Panc1 (cell line): ENCODE measurements at regions not wholly inside any gene's neighbourhood (a gene's known extent, or its start where the extent isn't known, plus 50 kb on each side); places are given as distances from the start of the nearest gene placed in this dataset.

Experiments used
- ATAC-seq: fragments of 200-7000 bp; cut with Tn5 transposase; 2 replicates; pipeline ENCODE4 v1.9.1; 2020; ENCODE audit warnings: mild to moderate bottlenecking, moderate library complexity
- BruUV-seq: library from RNA; stranded (reverse); fragments of 400-500 nt; replicated peaks from 2 replicates; lab custom pipeline; 2021; lab: Mats Ljungman, UMichigan
- CTCF ChIA-PET: fragments of 300-600 bp; sonication (Branson Sonifier 250); formaldehyde crosslinking; loops from one replicate; lab custom pipeline; 2022; ENCODE audit warnings: antibody characterized with exemption; lab: Charles Lee
- POLR2A ChIA-PET: fragments of 300-600 bp; sonication (Branson Sonifier 250); formaldehyde crosslinking; loops from one replicate; lab custom pipeline; 2022; ENCODE audit warnings: antibody characterized with exemption; lab: Charles Lee
- DNase-seq: peaks from one replicate; pipeline ENCODE4 v3.0.0-alpha.2; 2010; ENCODE audit warnings: low read depth, low spot score
- H3K27ac ChIP-seq: 2 replicates; pipeline ENCODE4 v1.5.1; 2011; ENCODE audit warnings: mild to moderate bottlenecking, low read length, inconsistent platforms
- H3K27me3 ChIP-seq: fragments of 200-500 bp; sonication (Bioruptor generic); 2 replicates; pipeline ENCODE4 v1.6.0; 2014; ENCODE audit warnings: low read length, inconsistent platforms; ENCODE audit not compliant: control insufficient read depth, insufficient read depth
- H3K36me3 ChIP-seq: fragments of 200-500 bp; sonication (Bioruptor generic); 2 replicates; pipeline ENCODE4 v1.5.1; 2014; ENCODE audit warnings: inconsistent platforms, mild to moderate bottlenecking, low read length, moderate library complexity; ENCODE audit not compliant: control insufficient read depth, insufficient read depth
- H3K4me1 ChIP-seq: 2 replicates; pipeline ENCODE4 v1.5.1; 2011; ENCODE audit warnings: inconsistent platforms, mild to moderate bottlenecking, low read length, moderate library complexity; ENCODE audit not compliant: control insufficient read depth, insufficient read depth
- H3K4me3 ChIP-seq, 2 experiments: 2 replicates each; pipeline ENCODE4 v1.5.1; 2011 to 2012; ENCODE audit warnings: low read depth in 2 of 2, low read length in 2 of 2, mild to moderate bottlenecking in 2 of 2, inconsistent platforms in 1 of 2, moderate library complexity in 1 of 2
- H3K9me3 ChIP-seq: fragments of 200-500 bp; sonication (Bioruptor generic); 2 replicates; pipeline ENCODE4 v1.5.1; 2014; ENCODE audit warnings: low read depth, mild to moderate bottlenecking, inconsistent platforms, low read length, moderate library complexity; ENCODE audit not compliant: control insufficient read depth, insufficient read depth
- POLR2AphosphoS5 ChIP-seq: IDR thresholded peaks from 2 replicates; pipeline ENCODE4 v1.6.1; 2012; ENCODE audit warnings: mild to moderate bottlenecking, low read depth, low read length, moderate library complexity
- REST ChIP-seq, 2 experiments: IDR thresholded peaks; 2 replicates each; pipeline ENCODE4 v1.6.1; 2011 to 2012; ENCODE audit warnings: low read depth in 2 of 2, control low read depth in 1 of 2, low read length in 1 of 2, mild to moderate bottlenecking in 1 of 2, moderate library complexity in 1 of 2; ENCODE audit not compliant: insufficient read depth in 1 of 2
- SIN3A ChIP-seq: IDR thresholded peaks from 2 replicates; pipeline ENCODE4 v1.6.1; 2012; ENCODE audit warnings: low read depth, mild to moderate bottlenecking, low read length, moderate library complexity, borderline replicate concordance; ENCODE audit not compliant: insufficient read depth
- TCF7L2 ChIP-seq: IDR thresholded peaks from 2 replicates; pipeline ENCODE4 v1.6.1; 2011; ENCODE audit warnings: mild to moderate bottlenecking, low read depth, low read length, inconsistent platforms
- in situ Hi-C: cut with HindIII; loops from 2 replicates; pipeline ENCODE4 v1.10.0; 2016; ENCODE audit warnings: low sequenced_read_pairs, low pct_unique_long_range_greater_than_20kb
- intact Hi-C: fragments of 100-400 bp; cut with micrococcal nuclease; formaldehyde crosslinking; loops from one replicate; pipeline ENCODE4 v1.10.0; 2022; ENCODE audit not compliant: unreplicated experiment
- TF ChIP-seq, protein P1 (sequence below): fragments of 450-650 bp; IDR thresholded peaks from 2 replicates; pipeline ENCODE4 v1.5.1; 2017; ENCODE audit warnings: mild to moderate bottlenecking

DNA sequence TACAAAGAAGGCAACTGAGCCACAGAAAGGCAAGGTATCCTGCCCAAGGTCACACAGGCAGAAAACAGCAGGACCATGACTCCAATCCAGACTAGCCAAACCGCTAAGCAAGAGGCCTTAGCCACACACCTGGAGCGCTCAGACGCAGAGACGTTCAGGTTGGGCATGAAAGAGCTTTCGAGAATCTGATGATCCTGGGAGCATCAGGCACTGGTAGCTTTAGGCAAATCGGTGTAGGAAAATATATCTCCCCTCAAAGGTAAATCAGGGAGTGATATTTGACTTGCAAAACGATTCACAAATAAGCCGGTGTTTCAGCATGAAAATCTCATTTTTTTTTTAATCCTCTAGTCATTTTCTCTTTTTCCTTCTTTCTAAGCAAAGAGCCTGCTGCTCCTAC is 279.0 kb downstream of the MRTFB start:
- CTCF ChIA-PET: no interaction called here
- Histone ChIP-seq H3K4me1 (peaks cover 6% of the 10 kb centered on the region), H3K9me3 (no peaks in the 10 kb centered on the region), H3K36me3 (no peaks in the 10 kb centered on the region), H3K27me3 (no peaks in the 10 kb centered on the region), H3K4me3 (no peak overlapping the region), H3K27ac (no peak overlapping the region)
- intact Hi-C loops (no loop called here), in situ Hi-C loops (no loop called here)
- no peak for ATAC-seq
- POLR2A ChIA-PET: no interaction called here
- no peak for DNase-seq
- TF ChIP-seq POLR2AphosphoS5 (no peak), TCF7L2 (no peak), REST (IDR thresholded peaks at IDR 0.05; ENCODE audit: insufficient read depth in 1 of 2, low read depth in 2 of 2, low read length in 1 of 2) (no peak), SIN3A (no peak)
- TF ChIP-seq, protein P1, sequence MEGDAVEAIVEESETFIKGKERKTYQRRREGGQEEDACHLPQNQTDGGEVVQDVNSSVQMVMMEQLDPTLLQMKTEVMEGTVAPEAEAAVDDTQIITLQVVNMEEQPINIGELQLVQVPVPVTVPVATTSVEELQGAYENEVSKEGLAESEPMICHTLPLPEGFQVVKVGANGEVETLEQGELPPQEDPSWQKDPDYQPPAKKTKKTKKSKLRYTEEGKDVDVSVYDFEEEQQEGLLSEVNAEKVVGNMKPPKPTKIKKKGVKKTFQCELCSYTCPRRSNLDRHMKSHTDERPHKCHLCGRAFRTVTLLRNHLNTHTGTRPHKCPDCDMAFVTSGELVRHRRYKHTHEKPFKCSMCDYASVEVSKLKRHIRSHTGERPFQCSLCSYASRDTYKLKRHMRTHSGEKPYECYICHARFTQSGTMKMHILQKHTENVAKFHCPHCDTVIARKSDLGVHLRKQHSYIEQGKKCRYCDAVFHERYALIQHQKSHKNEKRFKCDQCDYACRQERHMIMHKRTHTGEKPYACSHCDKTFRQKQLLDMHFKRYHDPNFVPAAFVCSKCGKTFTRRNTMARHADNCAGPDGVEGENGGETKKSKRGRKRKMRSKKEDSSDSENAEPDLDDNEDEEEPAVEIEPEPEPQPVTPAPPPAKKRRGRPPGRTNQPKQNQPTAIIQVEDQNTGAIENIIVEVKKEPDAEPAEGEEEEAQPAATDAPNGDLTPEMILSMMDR: no peak
- no TSS peak for BruUV-seq

- Histone ChIP-seq H3K4me1 (no peaks in the 10 kb centered on the region), H3K27me3 (no peaks in the 10 kb centered on the region), H3K27ac (no peak overlapping the region), H3K4me3 (no peak overlapping the region), H3K36me3 (no peaks in the 10 kb centered on the region), H3K9me3 (no peaks in the 10 kb centered on the region)
- TF ChIP-seq POLR2AphosphoS5 (no peak), SIN3A (no peak)
- ChIA-PET CTCF (no interaction called here), POLR2A (no interaction called here)
- no TSS peak for BruUV-seq
- in situ Hi-C loops: no loop called here
- DNase-seq: no peak
- no peak for ATAC-seq
- intact Hi-C loops: no loop called here
These were observed 276.6 kb downstream of the MRTFB start for GRCh38 chr16:14347706-14348105.

DNA sequence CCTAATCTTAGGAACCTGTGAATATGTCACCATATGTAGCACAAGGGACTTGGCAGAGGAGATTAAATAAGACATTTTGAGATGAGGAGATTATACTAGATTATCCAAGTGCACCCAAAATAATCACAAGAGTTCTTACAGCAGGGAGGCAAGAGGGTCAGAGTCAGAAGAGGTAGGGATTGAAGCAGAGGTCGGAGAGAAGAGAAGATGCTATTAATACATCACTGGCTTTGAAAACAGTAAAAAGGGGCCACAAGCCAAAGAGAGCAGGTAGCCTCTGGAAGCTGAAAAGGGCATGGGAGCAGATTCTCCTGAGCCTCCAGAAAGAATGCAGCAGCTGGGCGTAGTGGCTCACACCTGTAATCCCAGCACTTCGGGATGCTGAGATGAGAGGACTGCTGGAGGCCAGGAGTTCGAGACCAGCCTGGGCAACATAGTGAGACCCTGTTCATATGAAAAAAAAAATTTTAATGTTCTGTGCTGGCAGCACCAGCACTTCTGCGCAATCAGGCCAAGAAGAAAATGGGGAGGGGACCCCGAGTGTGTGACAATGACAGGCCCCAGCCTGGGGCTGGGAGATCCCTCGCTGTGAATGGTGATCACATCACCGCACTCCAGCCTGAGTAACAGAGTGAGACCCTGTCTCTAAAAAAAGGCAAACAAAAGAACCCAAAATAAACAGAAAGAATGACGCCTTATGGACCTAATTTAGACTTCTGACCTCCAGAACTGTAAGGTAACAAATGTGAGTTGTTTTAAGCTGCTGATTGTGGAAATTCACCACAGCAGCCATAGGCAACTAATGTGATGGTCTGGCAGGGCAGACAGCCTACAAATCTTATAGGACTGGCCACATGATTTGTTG is 275.4 kb downstream of the MRTFB start:
- Histone ChIP-seq H3K4me3 (no peak overlapping the region), H3K27me3 (no peaks in the 10 kb centered on the region), H3K27ac (no peak overlapping the region), H3K4me1 (no peaks in the 10 kb centered on the region), H3K9me3 (no peaks in the 10 kb centered on the region), H3K36me3 (no peaks in the 10 kb centered on the region)
- in situ Hi-C loops (no loop called here), intact Hi-C loops (no loop called here)
- DNase-seq: no peak
- BruUV-seq: no TSS peak
- no peak for ATAC-seq
- ChIA-PET POLR2A (no interaction called here), CTCF (interaction anchor here (0.6 kb wide), 1 partner anchor 31 kb away, joined by 6 read pairs; no protein-coding TSS in a partner anchor)
- TF ChIP-seq REST (IDR thresholded peaks at IDR 0.05; ENCODE audit: insufficient read depth in 1 of 2, low read depth in 2 of 2, low read length in 1 of 2) (no peak), TCF7L2 (no peak), SIN3A (no peak)
